ENCODE measurements at regions not wholly inside any gene's neighbourhood (a gene's known extent, or its start where the extent isn't known, plus 50 kb on each side); places are given as distances from the start of the nearest gene placed in this dataset.
"Not testable (repeated sequence)": the region's sequence is repeated elsewhere in the genome, so short reads cannot be mapped to it uniquely, and the experiment has no call there.

GRCh38 chr6:94213226-94213625 is 793.9 kb upstream of the EPHA7 start:
- no peak for DNase-seq

GRCh38 chr6:94196891-94197290 is 777.5 kb upstream of the EPHA7 start:
- peak; percentile 72 for DNase-seq

- no peak for DNase-seq
These were observed 770.7 kb upstream of the EPHA7 start for GRCh38 chr6:94190030-94190429.

GRCh38 chr6:94184666-94185464 is 765.5 kb upstream of the EPHA7 start:
- DNase-seq = no peak

GRCh38 chr6:94177429-94177828 is 758.1 kb upstream of the EPHA7 start:
- no peak for DNase-seq

- no peak for DNase-seq
These were observed 756.1 kb upstream of the EPHA7 start for GRCh38 chr6:94175465-94175864.

GRCh38 chr6:94163877-94164276 is 744.5 kb upstream of the EPHA7 start:
- no peak for DNase-seq

- no peak for DNase-seq
These were observed 731.5 kb upstream of the EPHA7 start for GRCh38 chr6:94150886-94151285.

GRCh38 chr6:94144807-94145206 is 725.4 kb upstream of the EPHA7 start:
- no peak for DNase-seq

- not testable (repeated sequence) for DNase-seq
These were observed 717.8 kb upstream of the EPHA7 start for GRCh38 chr6:94137178-94137577.

GRCh38 chr6:94133106-94133505 is 713.7 kb upstream of the EPHA7 start:
- no peak for DNase-seq

GRCh38 chr6:94131271-94131670 is 711.9 kb upstream of the EPHA7 start:
- no peak for DNase-seq

- peak; percentile 58 for DNase-seq
These were observed 711.1 kb upstream of the EPHA7 start for GRCh38 chr6:94130478-94130877.

GRCh38 chr6:94129926-94130325 is 710.6 kb upstream of the EPHA7 start:
- no peak for DNase-seq

- DNase-seq = no peak
These were observed 708.4 kb upstream of the EPHA7 start for GRCh38 chr6:94127716-94128115.

GRCh38 chr6:94124333-94124732 is 705.0 kb upstream of the EPHA7 start:
- DNase-seq = no peak

GRCh38 chr6:94121094-94121493 is 701.7 kb upstream of the EPHA7 start:
- DNase-seq = no peak

- DNase-seq = no peak
These were observed 679.7 kb upstream of the EPHA7 start for GRCh38 chr6:94099072-94099471.

- no peak for DNase-seq
These were observed 676.6 kb upstream of the EPHA7 start for GRCh38 chr6:94095961-94096360.

GRCh38 chr6:94089941-94090340 is 670.6 kb upstream of the EPHA7 start:
- no peak for DNase-seq

- DNase-seq = no peak
These were observed 669.5 kb upstream of the EPHA7 start for GRCh38 chr6:94088870-94089269.

GRCh38 chr6:94074764-94075163 is 655.4 kb upstream of the EPHA7 start:
- no peak for DNase-seq

GRCh38 chr6:94071835-94072234 is 652.5 kb upstream of the EPHA7 start:
- no peak for DNase-seq

- no peak for DNase-seq
These were observed 646.5 kb upstream of the EPHA7 start for GRCh38 chr6:94065707-94066337.

- no peak for DNase-seq
These were observed 633.4 kb upstream of the EPHA7 start for GRCh38 chr6:94052749-94053148.

Data from NCI-H82 (cell line).